MM.1S (cell line): ENCODE measurements at regions not wholly inside any gene's neighbourhood (a gene's known extent, or its start where the extent isn't known, plus 50 kb on each side); places are given as distances from the start of the nearest gene placed in this dataset.

Experiments used
- EZH2 ChIP-seq: fragments of 300-600 bp; sonication (generic); optimal IDR thresholded peaks from 2 replicates; pipeline ENCODE3; 2017; ENCODE audit warnings: low read depth, mild to moderate bottlenecking, antibody characterized with exemption, low read length, mixed read lengths
- EZH2phosphoT487 ChIP-seq: fragments of 300-600 bp; sonication (generic); IDR thresholded peaks from 2 replicates; pipeline ENCODE4 v1.6.1; 2018; ENCODE audit warnings: antibody characterized with exemption, low read length
- TF ChIP-seq, protein P1 (sequence below): fragments of 300-600 bp; sonication (generic); IDR thresholded peaks from 2 replicates; pipeline ENCODE4 v1.5.1; 2016; ENCODE audit warnings: antibody characterized with exemption, low read length, mixed read lengths

DNA sequence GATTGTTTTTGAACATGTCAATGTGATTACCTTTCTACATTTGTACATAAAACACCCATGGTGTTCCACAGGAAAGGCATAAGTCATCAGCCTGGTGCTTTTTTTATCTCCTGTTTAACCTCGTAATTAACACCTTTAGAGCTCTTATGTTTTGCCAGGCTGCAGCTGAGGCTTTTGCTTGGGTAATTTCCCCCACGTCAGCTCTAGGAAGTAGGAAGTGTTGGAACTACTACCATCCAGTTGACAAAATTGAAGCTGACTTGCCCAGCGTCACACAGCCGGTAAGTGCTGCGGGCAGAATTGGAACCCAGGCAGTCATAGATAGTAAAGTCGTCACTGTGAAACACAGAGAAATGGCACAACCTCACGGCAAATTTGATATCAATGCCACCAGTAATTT lies 86.6 kb upstream of the BMP2 start:
- TF ChIP-seq, protein P1, sequence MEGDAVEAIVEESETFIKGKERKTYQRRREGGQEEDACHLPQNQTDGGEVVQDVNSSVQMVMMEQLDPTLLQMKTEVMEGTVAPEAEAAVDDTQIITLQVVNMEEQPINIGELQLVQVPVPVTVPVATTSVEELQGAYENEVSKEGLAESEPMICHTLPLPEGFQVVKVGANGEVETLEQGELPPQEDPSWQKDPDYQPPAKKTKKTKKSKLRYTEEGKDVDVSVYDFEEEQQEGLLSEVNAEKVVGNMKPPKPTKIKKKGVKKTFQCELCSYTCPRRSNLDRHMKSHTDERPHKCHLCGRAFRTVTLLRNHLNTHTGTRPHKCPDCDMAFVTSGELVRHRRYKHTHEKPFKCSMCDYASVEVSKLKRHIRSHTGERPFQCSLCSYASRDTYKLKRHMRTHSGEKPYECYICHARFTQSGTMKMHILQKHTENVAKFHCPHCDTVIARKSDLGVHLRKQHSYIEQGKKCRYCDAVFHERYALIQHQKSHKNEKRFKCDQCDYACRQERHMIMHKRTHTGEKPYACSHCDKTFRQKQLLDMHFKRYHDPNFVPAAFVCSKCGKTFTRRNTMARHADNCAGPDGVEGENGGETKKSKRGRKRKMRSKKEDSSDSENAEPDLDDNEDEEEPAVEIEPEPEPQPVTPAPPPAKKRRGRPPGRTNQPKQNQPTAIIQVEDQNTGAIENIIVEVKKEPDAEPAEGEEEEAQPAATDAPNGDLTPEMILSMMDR, result no peak
- TF ChIP-seq EZH2 (no peak), EZH2phosphoT487 (no peak)
